ENCODE measurements at regions not wholly inside any gene's neighbourhood (a gene's known extent, or its start where the extent isn't known, plus 50 kb on each side); places are given as distances from the start of the nearest gene placed in this dataset.

DNA sequence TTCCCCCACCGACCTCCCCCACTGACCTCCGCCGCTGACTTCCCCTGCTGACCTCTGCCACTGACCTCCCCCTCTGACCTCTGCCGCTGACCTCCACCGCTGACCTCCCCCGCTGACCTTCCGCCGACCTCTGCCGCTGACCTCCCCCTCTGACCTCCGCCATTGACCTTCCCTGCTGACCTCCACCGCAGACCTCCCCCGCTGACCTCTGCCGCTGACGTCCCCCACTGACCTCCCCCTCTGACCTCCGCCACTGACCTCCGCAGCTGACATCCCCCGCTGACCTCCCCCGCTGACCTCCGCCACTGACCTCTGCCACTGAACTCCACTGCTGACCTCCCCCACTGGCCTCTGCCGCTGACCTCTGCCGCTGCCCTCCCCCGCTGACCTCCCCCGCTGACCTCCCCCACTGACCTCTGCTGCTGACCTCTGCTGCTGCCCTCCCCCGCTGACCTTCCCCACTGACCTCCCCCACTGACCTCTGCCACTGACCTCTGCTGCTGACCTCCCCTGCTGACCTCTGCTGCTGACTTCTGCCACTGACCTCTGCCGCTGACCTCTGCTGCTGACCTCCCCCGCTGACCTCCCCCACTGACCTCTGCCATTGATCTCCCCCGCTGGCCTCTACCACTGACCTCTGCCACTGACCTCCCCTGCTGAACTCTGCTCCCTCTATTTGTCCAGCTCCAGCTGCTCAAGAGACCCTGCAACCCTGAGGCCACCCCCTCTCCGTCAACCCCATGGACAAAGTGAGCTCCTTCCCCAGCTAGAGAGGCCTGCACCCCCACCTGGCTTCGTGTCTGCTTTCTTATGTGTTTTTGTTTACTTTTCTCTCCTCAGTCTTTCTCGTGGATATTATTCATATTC is 91.4 kb upstream of the AFDN start:
- no peak overlapping the region for H3K4me3 ChIP-seq
- DNase-seq (no peak), ATAC-seq (no peak)
- intact Hi-C loops (cut with DNase I, micrococcal nuclease), result no loop called here
- H3K4me1 ChIP-seq (ENCODE audit: low read depth), result no peaks in the 10 kb centered on the region
- H3K36me3 ChIP-seq (ENCODE audit: low read depth), result no peaks in the 10 kb centered on the region
- TF ChIP-seq, protein P1, sequence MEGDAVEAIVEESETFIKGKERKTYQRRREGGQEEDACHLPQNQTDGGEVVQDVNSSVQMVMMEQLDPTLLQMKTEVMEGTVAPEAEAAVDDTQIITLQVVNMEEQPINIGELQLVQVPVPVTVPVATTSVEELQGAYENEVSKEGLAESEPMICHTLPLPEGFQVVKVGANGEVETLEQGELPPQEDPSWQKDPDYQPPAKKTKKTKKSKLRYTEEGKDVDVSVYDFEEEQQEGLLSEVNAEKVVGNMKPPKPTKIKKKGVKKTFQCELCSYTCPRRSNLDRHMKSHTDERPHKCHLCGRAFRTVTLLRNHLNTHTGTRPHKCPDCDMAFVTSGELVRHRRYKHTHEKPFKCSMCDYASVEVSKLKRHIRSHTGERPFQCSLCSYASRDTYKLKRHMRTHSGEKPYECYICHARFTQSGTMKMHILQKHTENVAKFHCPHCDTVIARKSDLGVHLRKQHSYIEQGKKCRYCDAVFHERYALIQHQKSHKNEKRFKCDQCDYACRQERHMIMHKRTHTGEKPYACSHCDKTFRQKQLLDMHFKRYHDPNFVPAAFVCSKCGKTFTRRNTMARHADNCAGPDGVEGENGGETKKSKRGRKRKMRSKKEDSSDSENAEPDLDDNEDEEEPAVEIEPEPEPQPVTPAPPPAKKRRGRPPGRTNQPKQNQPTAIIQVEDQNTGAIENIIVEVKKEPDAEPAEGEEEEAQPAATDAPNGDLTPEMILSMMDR (IDR thresholded peaks at IDR 0.05), result no peak
- H3K9me3 ChIP-seq, result no peaks in the 10 kb centered on the region

DNA sequence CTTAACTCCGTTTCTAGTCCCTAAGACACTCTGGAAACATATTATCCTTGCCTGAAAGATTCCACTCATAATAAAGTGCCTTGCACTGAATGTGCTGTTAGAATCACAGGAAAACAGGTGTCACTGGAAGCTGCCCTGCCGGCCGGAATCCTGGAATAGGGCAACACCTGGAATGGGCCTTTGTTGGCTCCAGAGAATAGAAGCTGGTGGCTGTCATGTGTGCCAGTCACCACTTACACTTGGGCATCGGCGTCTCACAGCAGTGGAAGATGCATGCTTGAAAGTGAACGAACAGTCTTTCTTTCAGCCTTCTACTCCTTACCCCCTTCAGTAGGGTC is 90.8 kb upstream of the AFDN start:
- intact Hi-C loops (cut with DNase I, micrococcal nuclease), result no loop called here
- DNase-seq, result no peak
- Histone ChIP-seq H3K9me3 (no peaks in the 10 kb centered on the region), H3K36me3 (ENCODE audit: low read depth) (no peaks in the 10 kb centered on the region), H3K4me1 (ENCODE audit: low read depth) (no peaks in the 10 kb centered on the region), H3K4me3 (no peak overlapping the region)
- ATAC-seq, result no peak
- TF ChIP-seq, protein P1 (IDR thresholded peaks at IDR 0.05), result no peak

DNA sequence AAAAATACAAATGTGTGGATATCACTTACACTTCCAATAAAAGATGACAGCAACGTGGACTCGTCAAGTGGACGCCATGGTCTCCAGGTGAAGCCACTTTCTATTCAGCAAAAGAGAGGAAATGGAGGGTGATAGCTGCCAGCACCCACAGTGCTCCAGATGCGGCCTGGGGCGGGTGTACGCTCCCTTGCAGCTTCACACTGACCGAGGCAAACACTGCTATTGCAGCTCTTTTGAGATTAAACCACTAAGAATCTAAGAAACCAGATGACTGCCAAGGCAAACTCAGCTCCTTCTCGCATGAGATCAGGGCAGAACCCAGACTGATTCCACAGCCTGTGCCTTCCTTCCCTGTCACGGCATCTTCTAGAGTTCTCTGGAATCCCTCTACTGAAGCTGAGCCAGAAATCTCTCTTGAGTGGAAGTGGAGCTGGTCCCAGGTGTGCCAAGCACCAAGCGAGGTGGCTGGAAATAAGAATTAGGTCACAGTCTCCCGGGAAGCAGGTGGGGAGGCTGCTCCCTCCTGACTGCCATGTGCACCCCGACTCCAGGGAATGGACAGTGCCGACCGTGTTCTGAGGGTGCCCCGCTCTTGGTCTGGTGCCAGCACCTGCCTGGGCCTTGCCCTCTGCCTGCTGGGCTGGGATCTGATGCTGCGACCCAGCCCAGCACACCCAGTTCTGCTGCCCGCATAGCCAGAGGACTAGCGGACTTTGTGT is 90.1 kb upstream of the AFDN start:
- Histone ChIP-seq H3K9me3 (no peaks in the 10 kb centered on the region), H3K36me3 (ENCODE audit: low read depth) (no peaks in the 10 kb centered on the region), H3K4me3 (no peak overlapping the region), H3K4me1 (ENCODE audit: low read depth) (no peaks in the 10 kb centered on the region)
- DNase-seq, result no peak
- TF ChIP-seq, protein P1 (IDR thresholded peaks at IDR 0.05), result no peak
- ATAC-seq, result no peak
- intact Hi-C loops (cut with DNase I, micrococcal nuclease), result no loop called here

DNA sequence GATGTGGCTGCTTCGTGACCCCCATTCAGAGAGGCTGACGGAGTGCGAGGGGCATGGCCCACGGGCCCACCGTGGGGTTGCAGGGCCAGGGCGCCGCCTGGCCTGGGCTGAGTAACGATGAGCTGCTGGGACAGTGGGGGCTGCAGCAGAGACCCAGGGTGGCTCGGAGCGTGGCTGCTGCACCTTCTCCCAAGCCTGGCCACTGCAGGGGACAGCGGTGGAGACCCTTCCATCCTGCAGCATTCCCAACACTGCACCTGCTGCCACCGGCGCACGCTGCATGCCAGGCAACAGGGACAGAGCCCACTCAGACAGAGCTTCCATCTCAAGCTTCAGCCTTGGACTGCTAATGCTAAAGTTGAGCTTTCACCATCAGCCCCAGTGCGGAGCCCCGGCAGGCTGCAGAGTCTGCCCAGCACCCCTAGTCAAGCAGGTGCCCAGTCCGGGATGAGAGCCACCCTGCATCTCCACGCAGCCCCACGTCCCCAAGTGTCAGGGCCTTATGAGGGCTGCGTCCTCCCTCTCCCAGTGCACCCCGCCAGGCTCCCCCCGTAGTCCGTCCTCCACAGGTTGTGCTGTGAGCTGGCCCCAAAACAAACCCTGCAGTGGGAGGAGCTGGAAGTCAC is 89.4 kb upstream of the AFDN start:
- Histone ChIP-seq H3K4me1 (ENCODE audit: low read depth) (no peaks in the 10 kb centered on the region), H3K9me3 (no peaks in the 10 kb centered on the region), H3K4me3 (no peak overlapping the region), H3K36me3 (ENCODE audit: low read depth) (no peaks in the 10 kb centered on the region)
- TF ChIP-seq, protein P1 (IDR thresholded peaks at IDR 0.05), result no peak
- intact Hi-C loops (cut with DNase I, micrococcal nuclease), result no loop called here
- ATAC-seq (no peak), DNase-seq (no peak)

DNA sequence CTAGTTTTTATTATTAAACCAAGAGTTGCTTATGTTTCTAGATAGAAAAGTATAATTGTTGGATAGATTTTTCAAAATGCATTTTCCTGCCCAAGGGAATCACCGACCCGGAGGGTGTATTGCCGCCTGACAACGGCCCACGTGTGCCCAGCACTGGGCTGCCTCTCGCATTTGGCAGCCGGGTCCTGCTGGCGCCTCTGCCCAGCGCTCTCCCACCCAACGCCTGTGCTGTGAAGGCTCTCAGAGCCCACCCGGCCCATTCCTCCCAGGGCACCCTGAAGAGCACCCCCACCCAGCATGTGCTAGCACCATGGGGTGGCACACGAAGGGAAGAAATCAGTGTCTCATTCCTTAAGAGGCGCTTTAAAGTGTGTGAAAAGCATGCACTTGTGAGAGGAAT is 88.3 kb upstream of the AFDN start:
- intact Hi-C loops (cut with DNase I, micrococcal nuclease), result no loop called here
- ATAC-seq (no peak), DNase-seq (no peak)

More for the DNA sequence above, 88.3 kb upstream of the AFDN start:
- H3K36me3 ChIP-seq (ENCODE audit: low read depth), result no peaks in the 10 kb centered on the region
- no peak overlapping the region for H3K4me3 ChIP-seq
- no peaks in the 10 kb centered on the region for H3K9me3 ChIP-seq
- TF ChIP-seq, protein P1 (IDR thresholded peaks at IDR 0.05), result no peak
- H3K4me1 ChIP-seq (ENCODE audit: low read depth), result no peaks in the 10 kb centered on the region
